Trophoblast cell (in vitro differentiated cells and primary cell): ENCODE measurements at regions not wholly inside any gene's neighbourhood (a gene's known extent, or its start where the extent isn't known, plus 50 kb on each side); places are given as distances from the start of the nearest gene placed in this dataset.
"Not testable (repeated sequence)": the region's sequence is repeated elsewhere in the genome, so short reads cannot be mapped to it uniquely, and the experiment has no call there.

Experiments
- DNase-seq, 2 donors: peaks; one replicate each; pipeline ENCODE4 v3.0.0-alpha.2; 2016
- H2AFZ ChIP-seq: 2 replicates; pipeline ENCODE4 v1.6.1; 2013; ENCODE audit warnings: low read length, moderate library complexity, mild to moderate bottlenecking; ENCODE audit not compliant: insufficient read depth, poor library complexity
- H2AK5ac ChIP-seq: 2 replicates; pipeline ENCODE4 v1.6.1; 2013; ENCODE audit warnings: mild to moderate bottlenecking, low read length
- H2BK120ac ChIP-seq: 2 replicates; pipeline ENCODE4 v1.6.1; 2013; ENCODE audit warnings: low read length, mild to moderate bottlenecking, moderate library complexity; ENCODE audit not compliant: insufficient read depth, poor library complexity
- H2BK12ac ChIP-seq: 2 replicates; pipeline ENCODE4 v1.6.1; 2013; ENCODE audit warnings: mild to moderate bottlenecking, low read length, moderate library complexity
- H2BK5ac ChIP-seq: 2 replicates; pipeline ENCODE4 v1.6.1; 2013; ENCODE audit warnings: low read length, low read depth, moderate library complexity, mild to moderate bottlenecking; ENCODE audit not compliant: poor library complexity
- H3K14ac ChIP-seq: 2 replicates; pipeline ENCODE4 v1.6.1; 2013; ENCODE audit warnings: mild to moderate bottlenecking, low read length
- H3K18ac ChIP-seq: 2 replicates; pipeline ENCODE4 v1.6.1; 2013; ENCODE audit warnings: mild to moderate bottlenecking, low read length
- H3K23ac ChIP-seq: 2 replicates; pipeline ENCODE4 v1.6.1; 2013; ENCODE audit warnings: low read length
- H3K27ac ChIP-seq: 2 replicates; pipeline ENCODE4 v1.5.1; 2013; ENCODE audit warnings: low read depth, mild to moderate bottlenecking, inconsistent platforms, low read length, moderate library complexity
- H3K27me3 ChIP-seq: 2 replicates; pipeline ENCODE4 v1.6.1; 2013; ENCODE audit warnings: inconsistent platforms, mild to moderate bottlenecking, low read length, moderate library complexity; ENCODE audit not compliant: insufficient read depth
- H3K36me3 ChIP-seq, 2 experiments: 1 replicate in 1 of 2; 2 replicates in 1 of 2; pipeline ENCODE4 v1.6.1; 2013; ENCODE audit warnings: low read length in 2 of 2, mild to moderate bottlenecking in 2 of 2, moderate library complexity in 1 of 2; ENCODE audit not compliant: insufficient read depth in 2 of 2, control insufficient read depth in 1 of 2
- H3K4ac ChIP-seq: 2 replicates; pipeline ENCODE4 v1.6.1; 2013; ENCODE audit warnings: low read depth, mild to moderate bottlenecking, low read length, moderate library complexity
- H3K4me1 ChIP-seq, 2 experiments: 1 replicate in 1 of 2; 2 replicates in 1 of 2; pipeline ENCODE4 v1.6.1; 2013; ENCODE audit warnings: low read length in 2 of 2, mild to moderate bottlenecking in 2 of 2, moderate library complexity in 1 of 2; ENCODE audit not compliant: insufficient read depth in 2 of 2, control insufficient read depth in 1 of 2
- H3K4me2 ChIP-seq: 2 replicates; pipeline ENCODE4 v1.6.1; 2013; ENCODE audit warnings: inconsistent platforms, mild to moderate bottlenecking, low read length, moderate library complexity
- H3K4me3 ChIP-seq: 2 replicates; pipeline ENCODE4 v1.5.1; 2013; ENCODE audit warnings: mild to moderate bottlenecking, low read depth, low read length, inconsistent platforms
- H3K79me1 ChIP-seq: one replicate; pipeline ENCODE4 v1.6.1; 2013; ENCODE audit warnings: low read length
- H3K79me2 ChIP-seq: 2 replicates; pipeline ENCODE4 v1.6.1; 2013; ENCODE audit warnings: low read length, mild to moderate bottlenecking; ENCODE audit not compliant: control insufficient read depth, insufficient read depth, poor library complexity
- H3K9ac ChIP-seq: 2 replicates; pipeline ENCODE4 v1.6.1; 2013; ENCODE audit warnings: mild to moderate bottlenecking, low read length
- H3K9me3 ChIP-seq: 2 replicates; pipeline ENCODE4 v1.6.1; 2013; ENCODE audit warnings: low read depth, mild to moderate bottlenecking, control low read depth, inconsistent platforms, low read length; ENCODE audit not compliant: insufficient read depth
- H4K12ac ChIP-seq: 2 replicates; pipeline ENCODE4 v1.6.1; 2013; ENCODE audit warnings: low read depth, mild to moderate bottlenecking, low read length, moderate library complexity
- H4K8ac ChIP-seq: 2 replicates; pipeline ENCODE4 v1.6.1; 2013; ENCODE audit warnings: low read depth, mild to moderate bottlenecking, low read length, moderate library complexity
- H4K91ac ChIP-seq: one replicate; pipeline ENCODE4 v1.6.1; 2013; ENCODE audit warnings: low read depth, mild to moderate bottlenecking, low read length, moderate library complexity
- WGBS: extraction: QIAGEN DNeasy Blood & Tissue Kit; methylation state at CpG from one replicate; pipeline ENCODE4 v1.1.7; 2013; ENCODE audit warnings: missing lambda C conversion rate; ENCODE audit not compliant: insufficient read length, insufficient coverage; ENCODE audit errors: extremely low coverage; 5-methylcytosine and 5-hydroxymethylcytosine counted together

GRCh38 chr1:30462166-30462565, 261.2 kb downstream of the MATN1 start:
- no peak overlapping the region for H4K91ac ChIP-seq
- no peak overlapping the region for H3K27ac ChIP-seq
- no peak overlapping the region for H2AK5ac ChIP-seq
- no peak for DNase-seq
- H3K9me3 ChIP-seq = peaks cover 15% of the 10 kb centered on the region
- H3K79me2 ChIP-seq = no peaks in the 10 kb centered on the region
- H3K18ac ChIP-seq = no peak overlapping the region
- no peak overlapping the region for H2AFZ ChIP-seq
- no peak overlapping the region for H3K9ac ChIP-seq
- no peak overlapping the region for H2BK12ac ChIP-seq
- no peak overlapping the region for H2BK5ac ChIP-seq
- no peak overlapping the region for H3K4me3 ChIP-seq
- no peak overlapping the region for H4K12ac ChIP-seq
- no peak overlapping the region for H2BK120ac ChIP-seq
- H3K79me1 ChIP-seq = no peaks in the 10 kb centered on the region
- H3K4ac ChIP-seq = no peak overlapping the region
- no peak overlapping the region for H3K4me2 ChIP-seq
- no peak overlapping the region for H3K14ac ChIP-seq
- no CpG with 5 or more reads among the region's 4 CpGs for WGBS
- no peak overlapping the region for H3K23ac ChIP-seq
- no peak overlapping the region for H4K8ac ChIP-seq
- H3K4me1 ChIP-seq = no peaks in the 10 kb centered on the region
- H3K36me3 ChIP-seq = no peaks in the 10 kb centered on the region
- H3K27me3 ChIP-seq = no peaks in the 10 kb centered on the region

GRCh38 chr1:30461640-30462039, 261.7 kb downstream of the MATN1 start:
- Histone ChIP-seq H3K27me3 (no peaks in the 10 kb centered on the region), H4K12ac (no peak overlapping the region), H3K14ac (no peak overlapping the region), H3K9ac (no peak overlapping the region), H3K18ac (no peak overlapping the region), H4K91ac (no peak overlapping the region), H2BK12ac (no peak overlapping the region), H2AFZ (no peak overlapping the region), H3K79me2 (no peaks in the 10 kb centered on the region), H2BK5ac (no peak overlapping the region), H3K4me1 (no peaks in the 10 kb centered on the region), H3K79me1 (no peaks in the 10 kb centered on the region), H3K27ac (no peak overlapping the region), H4K8ac (no peak overlapping the region), H3K4me2 (no peak overlapping the region), H3K36me3 (no peaks in the 10 kb centered on the region), H2AK5ac (no peak overlapping the region), H3K23ac (no peak overlapping the region), H3K4ac (no peak overlapping the region), H3K4me3 (no peak overlapping the region), H2BK120ac (no peak overlapping the region), H3K9me3 (peaks cover 15% of the 10 kb centered on the region)
- no peak for DNase-seq

- peaks cover 15% of the 10 kb centered on the region for H3K9me3 ChIP-seq
- no peak overlapping the region for H3K27ac ChIP-seq
- no peaks in the 10 kb centered on the region for H3K4me1 ChIP-seq
- no peak overlapping the region for H2BK12ac ChIP-seq
- H3K27me3 ChIP-seq = no peaks in the 10 kb centered on the region
- no peak for DNase-seq
- H3K14ac ChIP-seq = no peak overlapping the region
- no peaks in the 10 kb centered on the region for H3K79me2 ChIP-seq
- H2AFZ ChIP-seq = no peak overlapping the region
- no peak overlapping the region for H3K18ac ChIP-seq
- H3K4me3 ChIP-seq = no peak overlapping the region
- no peak overlapping the region for H2AK5ac ChIP-seq
- WGBS = no CpG with 5 or more reads among the region's 1 CpG
- no peak overlapping the region for H2BK5ac ChIP-seq
- H2BK120ac ChIP-seq = no peak overlapping the region
- no peak overlapping the region for H3K9ac ChIP-seq
- no peak overlapping the region for H4K91ac ChIP-seq
- no peaks in the 10 kb centered on the region for H3K36me3 ChIP-seq
- H3K79me1 ChIP-seq = no peaks in the 10 kb centered on the region
- no peak overlapping the region for H3K4me2 ChIP-seq
- H3K4ac ChIP-seq = no peak overlapping the region
- H4K8ac ChIP-seq = no peak overlapping the region
- no peak overlapping the region for H4K12ac ChIP-seq
- no peak overlapping the region for H3K23ac ChIP-seq
These were observed 262.7 kb downstream of the MATN1 start for GRCh38 chr1:30460661-30461060.

GRCh38 chr1:30458730-30459485, 264.5 kb downstream of the MATN1 start:
- not testable (repeated sequence) for H3K18ac ChIP-seq, H2BK12ac ChIP-seq
- no CpG with 5 or more reads among the region's 13 CpGs for WGBS

More at GRCh38 chr1:30458730-30459485, 264.5 kb downstream of the MATN1 start:
- not testable (repeated sequence) for H3K4me1 ChIP-seq, H3K4me3 ChIP-seq, H3K36me3 ChIP-seq, H3K79me1 ChIP-seq, H4K8ac ChIP-seq, H4K12ac ChIP-seq, H2AFZ ChIP-seq, H3K27ac ChIP-seq, H3K4me2 ChIP-seq, H3K27me3 ChIP-seq, H3K9ac ChIP-seq, H3K23ac ChIP-seq, DNase-seq, H3K79me2 ChIP-seq, H4K91ac ChIP-seq, H2AK5ac ChIP-seq, H2BK120ac ChIP-seq, H3K14ac ChIP-seq, H3K4ac ChIP-seq, H2BK5ac ChIP-seq
- peaks cover 15% of the 10 kb centered on the region for H3K9me3 ChIP-seq
